GM23338 (cell line): ENCODE measurements at regions not wholly inside any gene's neighbourhood (a gene's known extent, or its start where the extent isn't known, plus 50 kb on each side); places are given as distances from the start of the nearest gene placed in this dataset.

Experiments used
- ATAC-seq: fragments of 200-7000 bp; cut with Tn5 transposase; 3 replicates; pipeline ENCODE4 v1.9.1; 2020
- DNase-seq: peaks from one replicate; pipeline ENCODE4 v3.0.0-alpha.2; 2015; ENCODE audit warnings: low spot score
- H2AFZ ChIP-seq: fragments of 200-600 bp; sonication (generic); 2 replicates; pipeline ENCODE4 v1.8.0; 2016; ENCODE audit warnings: antibody characterized with exemption, mild to moderate bottlenecking, moderate library complexity
- H3F3A ChIP-seq: fragments of 200-600 bp; sonication (generic); replicated peaks from 2 replicates; pipeline ENCODE4 v1.8.0; 2017; ENCODE audit warnings: antibody characterized with exemption, mixed run types, low read depth
- H3K27ac ChIP-seq: fragments of 200-600 bp; sonication (generic); 2 replicates; pipeline ENCODE4 v1.6.1; 2016; ENCODE audit warnings: low read depth
- H3K27me3 ChIP-seq: fragments of 200-600 bp; sonication (generic); 2 replicates; pipeline ENCODE4 v1.8.0; 2016; ENCODE audit warnings: mild to moderate bottlenecking, mixed run types, moderate library complexity; ENCODE audit not compliant: insufficient read depth
- H3K36me3 ChIP-seq: fragments of 200-600 bp; sonication (generic); 2 replicates; pipeline ENCODE4 v1.8.0; 2016; ENCODE audit warnings: mild to moderate bottlenecking; ENCODE audit not compliant: insufficient read depth
- H3K4me1 ChIP-seq: fragments of 200-600 bp; sonication (generic); 2 replicates; pipeline ENCODE4 v1.8.0; 2016; ENCODE audit warnings: mild to moderate bottlenecking, moderate library complexity; ENCODE audit not compliant: insufficient read depth
- H3K4me2 ChIP-seq: fragments of 200-600 bp; sonication (generic); 2 replicates; pipeline ENCODE4 v1.7.1; 2017; ENCODE audit warnings: mixed run types
- H3K4me3 ChIP-seq: fragments of 200-600 bp; sonication (generic); 2 replicates; pipeline ENCODE4 v1.6.1; 2016; ENCODE audit warnings: mixed run types
- H3K79me2 ChIP-seq: fragments of 200-600 bp; sonication (generic); replicated peaks from 2 replicates; pipeline ENCODE4 v1.8.0; 2017; ENCODE audit warnings: mild to moderate bottlenecking; ENCODE audit not compliant: insufficient read depth
- H3K9me2 ChIP-seq: fragments of 200-600 bp; sonication (generic); 2 replicates; pipeline ENCODE4 v1.8.0; 2017; ENCODE audit not compliant: insufficient read depth
- H4K20me1 ChIP-seq: fragments of 200-600 bp; sonication (generic); replicated peaks from 2 replicates; pipeline ENCODE4 v1.8.0; 2017; ENCODE audit warnings: mild to moderate bottlenecking; ENCODE audit not compliant: insufficient read depth
- H3K27ac Mint-ChIP-seq: 2 replicates; pipeline ENCODE4 v1.8.0; 2020; ENCODE audit warnings: inconsistent platforms, mild to moderate bottlenecking, moderate library complexity, mixed read lengths
- H3K27me3 Mint-ChIP-seq: 3 replicates; pipeline ENCODE4 v1.8.0; 2022; ENCODE audit warnings: low read depth, mild to moderate bottlenecking, moderate library complexity, mixed read lengths, inconsistent platforms; ENCODE audit not compliant: insufficient read depth, poor library complexity
- H3K36me3 Mint-ChIP-seq: 3 replicates; pipeline ENCODE4 v1.8.0; 2021; ENCODE audit warnings: low read depth, mild to moderate bottlenecking, inconsistent platforms, moderate library complexity, mixed read lengths
- H3K4me1 Mint-ChIP-seq: 3 replicates; pipeline ENCODE4 v1.8.0; 2020; ENCODE audit warnings: mild to moderate bottlenecking, inconsistent platforms, mixed read lengths
- H3K4me3 Mint-ChIP-seq: 3 replicates; pipeline ENCODE4 v1.8.0; 2021; ENCODE audit warnings: moderate library complexity, mild to moderate bottlenecking, inconsistent platforms, mixed read lengths
- H3K9me3 Mint-ChIP-seq: 3 replicates; pipeline ENCODE4 v1.8.0; 2020; ENCODE audit warnings: moderate library complexity, mild to moderate bottlenecking, inconsistent platforms, mixed read lengths
- CREB1 ChIP-seq: fragments of 250-450 bp; sonication (Bioruptor Pico); IDR thresholded peaks from 2 replicates; pipeline ENCODE4 v1.5.0; 2020; ENCODE audit warnings: low read depth, mild to moderate bottlenecking, moderate library complexity
- EZH2 ChIP-seq: fragments of 200-600 bp; sonication (generic); IDR thresholded peaks from one replicate; pipeline ENCODE4 v1.8.0; 2017; ENCODE audit warnings: antibody characterized with exemption, mild to moderate bottlenecking, low read depth; ENCODE audit not compliant: unreplicated experiment
- EZH2phosphoT487 ChIP-seq: fragments of 200-600 bp; sonication (generic); IDR thresholded peaks from one replicate; pipeline ENCODE4 v1.8.1; 2018; ENCODE audit warnings: antibody characterized with exemption; ENCODE audit not compliant: unreplicated experiment
- JUNB ChIP-seq: IDR thresholded peaks from one replicate; pipeline ENCODE4 v1.6.1; 2016; ENCODE audit warnings: antibody characterized with exemption; ENCODE audit not compliant: unreplicated experiment
- NANOG ChIP-seq: IDR thresholded peaks from 2 replicates; pipeline ENCODE4 v1.6.1; 2016; ENCODE audit warnings: antibody characterized with exemption, borderline replicate concordance
- POLR2AphosphoS5 ChIP-seq: IDR thresholded peaks from 2 replicates; pipeline ENCODE4 v1.6.1; 2016; ENCODE audit warnings: antibody characterized with exemption, low read depth
- REST ChIP-seq: IDR thresholded peaks from one replicate; pipeline ENCODE4 v1.6.1; 2018; ENCODE audit warnings: antibody characterized with exemption; ENCODE audit not compliant: unreplicated experiment
- STAT1 ChIP-seq: IDR thresholded peaks from one replicate; pipeline ENCODE4 v1.6.1; 2016; ENCODE audit warnings: antibody characterized with exemption; ENCODE audit not compliant: unreplicated experiment
- ZNF114 ChIP-seq: fragments of 250-450 bp; sonication (Bioruptor Pico); IDR thresholded peaks from 2 replicates; pipeline ENCODE4 v1.5.0; 2020; ENCODE audit warnings: mild to moderate bottlenecking, moderate library complexity
- ZNF331 ChIP-seq: fragments of 250-450 bp; sonication (Bioruptor Pico); IDR thresholded peaks from 2 replicates; pipeline ENCODE4 v1.5.0; 2020; ENCODE audit warnings: low read depth, mild to moderate bottlenecking, moderate library complexity
- ZNF462 ChIP-seq: fragments of 250-450 bp; sonication (Bioruptor Pico); IDR thresholded peaks from 2 replicates; pipeline ENCODE4 v1.5.0; 2020; ENCODE audit warnings: mild to moderate bottlenecking, moderate library complexity
- TF ChIP-seq, protein P1 (sequence below), 2 experiments: fragments of 200-600 bp in 1 of 2; sonication (generic) in 1 of 2; conservative IDR thresholded peaks; 2 replicates each; pipeline versions ENCODE4 v1.5.1 to v1.6.1; 2016 to 2017; ENCODE audit warnings: antibody characterized with exemption in 2 of 2, low read depth in 2 of 2, mild to moderate bottlenecking in 2 of 2, moderate library complexity in 1 of 2
- TF ChIP-seq, protein P2 (sequence below): IDR thresholded peaks from 2 replicates; pipeline ENCODE4 v1.6.1; 2016; ENCODE audit warnings: antibody characterized with exemption

GRCh38 chr11:107222431-107222830 lies 204.2 kb upstream of the GUCY1A2 start:
- Mint-ChIP-seq H3K27me3 (no peaks in the 10 kb centered on the region), H3K27ac (no peak overlapping the region), H3K4me1 (peaks cover 2% of the 10 kb centered on the region; the same call in 1 of the 3 replicates), H3K4me3 (no peak overlapping the region), H3K9me3 (no peaks in the 10 kb centered on the region), H3K36me3 (no peaks in the 10 kb centered on the region)
- Histone ChIP-seq H3K4me3 (no peak overlapping the region), H4K20me1 (no peaks in the 10 kb centered on the region), H3K27ac (no peak overlapping the region), H3F3A (no peaks in the 10 kb centered on the region), H3K27me3 (no peaks in the 10 kb centered on the region), H3K4me2 (no peak overlapping the region), H2AFZ (no peak overlapping the region), H3K9me2 (0 out of 2 replicates have a peak, but pooled peaks cover 10% of the 10 kb centered on the region), H3K79me2 (no peaks in the 10 kb centered on the region), H3K36me3 (no peaks in the 10 kb centered on the region), H3K4me1 (no peaks in the 10 kb centered on the region; the same call in 1 of the 2 replicates)
- DNase-seq (no peak), ATAC-seq (no peak)
- TF ChIP-seq REST (no peak), ZNF462 (CRISPR knock-in tag) (no peak), NANOG (no peak), EZH2 (no peak), STAT1 (no peak), ZNF114 (CRISPR knock-in tag) (no peak), EZH2phosphoT487 (no peak), JUNB (no peak), POLR2AphosphoS5 (no peak), CREB1 (CRISPR knock-in tag) (no peak), ZNF331 (CRISPR knock-in tag) (no peak)
- TF ChIP-seq, protein P1, sequence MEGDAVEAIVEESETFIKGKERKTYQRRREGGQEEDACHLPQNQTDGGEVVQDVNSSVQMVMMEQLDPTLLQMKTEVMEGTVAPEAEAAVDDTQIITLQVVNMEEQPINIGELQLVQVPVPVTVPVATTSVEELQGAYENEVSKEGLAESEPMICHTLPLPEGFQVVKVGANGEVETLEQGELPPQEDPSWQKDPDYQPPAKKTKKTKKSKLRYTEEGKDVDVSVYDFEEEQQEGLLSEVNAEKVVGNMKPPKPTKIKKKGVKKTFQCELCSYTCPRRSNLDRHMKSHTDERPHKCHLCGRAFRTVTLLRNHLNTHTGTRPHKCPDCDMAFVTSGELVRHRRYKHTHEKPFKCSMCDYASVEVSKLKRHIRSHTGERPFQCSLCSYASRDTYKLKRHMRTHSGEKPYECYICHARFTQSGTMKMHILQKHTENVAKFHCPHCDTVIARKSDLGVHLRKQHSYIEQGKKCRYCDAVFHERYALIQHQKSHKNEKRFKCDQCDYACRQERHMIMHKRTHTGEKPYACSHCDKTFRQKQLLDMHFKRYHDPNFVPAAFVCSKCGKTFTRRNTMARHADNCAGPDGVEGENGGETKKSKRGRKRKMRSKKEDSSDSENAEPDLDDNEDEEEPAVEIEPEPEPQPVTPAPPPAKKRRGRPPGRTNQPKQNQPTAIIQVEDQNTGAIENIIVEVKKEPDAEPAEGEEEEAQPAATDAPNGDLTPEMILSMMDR (conservative IDR thresholded peaks at IDR 0.05; ENCODE audit: low read depth in 2 of 2): no peak
- TF ChIP-seq, protein P2, sequence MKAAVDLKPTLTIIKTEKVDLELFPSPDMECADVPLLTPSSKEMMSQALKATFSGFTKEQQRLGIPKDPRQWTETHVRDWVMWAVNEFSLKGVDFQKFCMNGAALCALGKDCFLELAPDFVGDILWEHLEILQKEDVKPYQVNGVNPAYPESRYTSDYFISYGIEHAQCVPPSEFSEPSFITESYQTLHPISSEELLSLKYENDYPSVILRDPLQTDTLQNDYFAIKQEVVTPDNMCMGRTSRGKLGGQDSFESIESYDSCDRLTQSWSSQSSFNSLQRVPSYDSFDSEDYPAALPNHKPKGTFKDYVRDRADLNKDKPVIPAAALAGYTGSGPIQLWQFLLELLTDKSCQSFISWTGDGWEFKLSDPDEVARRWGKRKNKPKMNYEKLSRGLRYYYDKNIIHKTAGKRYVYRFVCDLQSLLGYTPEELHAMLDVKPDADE: no peak
